GM06990 (cell line): ENCODE measurements at regions not wholly inside any gene's neighbourhood (a gene's known extent, or its start where the extent isn't known, plus 50 kb on each side); places are given as distances from the start of the nearest gene placed in this dataset.
"Not testable (repeated sequence)": the region's sequence is repeated elsewhere in the genome, so short reads cannot be mapped to it uniquely, and the experiment has no call there.

ENCODE experiments used
- DNase-seq: peaks from one replicate; pipeline ENCODE4 v3.0.0-alpha.2; 2011; ENCODE audit not compliant: insufficient read length; ENCODE audit errors: extremely low read depth
- H3K27me3 ChIP-seq: replicated peaks from 2 replicates; pipeline ENCODE4 v1.6.0; 2011; ENCODE audit warnings: low read length; ENCODE audit not compliant: control insufficient read depth, insufficient read depth
- H3K36me3 ChIP-seq: 2 replicates; pipeline ENCODE4 v1.5.1; 2011; ENCODE audit warnings: low read length; ENCODE audit not compliant: control insufficient read depth, insufficient read depth
- H3K4me3 ChIP-seq: replicated peaks from 2 replicates; pipeline ENCODE4 v1.5.1; 2011; ENCODE audit warnings: low read depth, mild to moderate bottlenecking, control low read depth, low read length
- CTCF ChIP-seq: IDR thresholded peaks from 2 replicates; pipeline ENCODE4 v1.5.1; 2011; ENCODE audit warnings: low read length, control low read depth, mild to moderate bottlenecking, inconsistent platforms; ENCODE audit not compliant: insufficient read depth, poor library complexity, severe bottlenecking

GRCh38 chr9:79490657-79491248, 81.0 kb upstream of the TLE4 start:
- no peak overlapping the region for H3K4me3 ChIP-seq
- no peak for TF ChIP-seq CTCF
- H3K36me3 ChIP-seq, result no peaks in the 10 kb centered on the region
- no peaks in the 10 kb centered on the region for H3K27me3 ChIP-seq
- no peak for DNase-seq

- TF ChIP-seq CTCF, result no peak
- H3K27me3 ChIP-seq, result no peaks in the 10 kb centered on the region
- H3K4me3 ChIP-seq, result no peak overlapping the region
- no peaks in the 10 kb centered on the region for H3K36me3 ChIP-seq
- DNase-seq, result no peak
Measured at GRCh38 chr9:79492092-79493009, 79.4 kb upstream of the TLE4 start.

DNA sequence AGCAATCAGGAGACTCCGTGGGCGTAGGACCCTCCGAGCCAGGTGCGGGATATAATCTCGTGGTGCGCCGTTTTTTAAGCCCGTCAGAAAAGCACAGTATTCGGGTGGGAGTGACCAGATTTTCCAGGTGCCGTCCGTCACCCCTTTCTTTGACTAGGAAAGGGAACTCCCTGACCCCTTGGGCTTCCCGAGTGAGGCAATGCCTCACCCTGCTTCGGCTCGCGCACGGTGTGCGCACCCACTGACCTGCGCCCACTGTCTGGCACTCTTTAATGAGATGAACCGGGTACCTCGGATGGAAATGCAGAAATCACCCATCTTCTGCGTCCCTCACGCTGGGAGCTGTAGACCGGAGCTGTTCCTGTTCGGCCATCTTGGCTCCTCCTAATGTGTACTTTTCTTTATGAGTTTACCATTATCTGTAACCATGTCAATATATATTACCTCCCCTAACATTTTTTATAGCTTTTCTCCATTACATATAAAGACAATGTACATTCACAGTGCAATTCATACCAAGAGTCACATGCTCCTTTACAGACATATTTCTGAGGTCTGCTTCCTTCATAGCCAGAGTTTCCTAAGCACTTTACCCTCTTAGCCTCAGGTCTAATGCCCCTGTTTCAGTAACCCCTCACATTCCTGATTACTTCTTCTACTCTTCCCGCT, 71.4 kb upstream of the TLE4 start:
- H3K4me3 ChIP-seq, H3K36me3 ChIP-seq, DNase-seq, H3K27me3 ChIP-seq: not testable (repeated sequence)

- H3K27me3 ChIP-seq, result no peaks in the 10 kb centered on the region
- H3K36me3 ChIP-seq, result no peaks in the 10 kb centered on the region
- no peak for DNase-seq
- H3K4me3 ChIP-seq, result no peak overlapping the region
- TF ChIP-seq CTCF, result no peak
Measured at GRCh38 chr9:79501546-79501945, 70.2 kb upstream of the TLE4 start.

- TF ChIP-seq CTCF, result no peak
- Histone ChIP-seq H3K36me3 (no peaks in the 10 kb centered on the region), H3K4me3 (no peak overlapping the region), H3K27me3 (no peaks in the 10 kb centered on the region)
- no peak for DNase-seq
Measured at GRCh38 chr9:79507801-79508200, 64.0 kb upstream of the TLE4 start.

DNA sequence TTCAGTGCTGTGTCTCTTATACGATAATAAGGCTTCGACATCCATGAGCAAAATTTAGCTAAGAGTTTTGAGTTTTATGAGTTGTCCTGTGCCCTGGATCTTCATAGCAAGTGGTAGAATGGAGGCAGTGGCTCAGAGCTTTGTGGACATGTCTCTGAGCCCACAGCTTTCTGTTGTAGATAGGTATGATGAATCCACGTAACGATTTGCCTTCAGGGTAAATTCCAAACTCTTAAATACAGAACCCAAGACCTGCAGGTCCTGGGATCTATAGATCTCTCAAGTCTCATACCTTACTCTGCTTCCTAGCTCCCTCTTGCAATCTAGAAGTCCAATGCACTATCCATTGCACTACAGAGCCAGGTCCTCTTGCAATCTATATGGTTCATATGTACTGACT, 59.5 kb upstream of the TLE4 start:
- H3K27me3 ChIP-seq, result no peaks in the 10 kb centered on the region
- H3K4me3 ChIP-seq, result no peak overlapping the region
- H3K36me3 ChIP-seq, result no peaks in the 10 kb centered on the region
- TF ChIP-seq CTCF, result no peak
- no peak for DNase-seq
